ENCODE measurements at regions not wholly inside any gene's neighbourhood (a gene's known extent, or its start where the extent isn't known, plus 50 kb on each side); places are given as distances from the start of the nearest gene placed in this dataset.
"Not testable (repeated sequence)": the region's sequence is repeated elsewhere in the genome, so short reads cannot be mapped to it uniquely, and the experiment has no call there.

- CTCF ChIA-PET, result no interaction called here
Observed at GRCh38 chr1:4071653-4072052, 171.6 kb upstream of the C1orf174 start.

GRCh38 chr1:4072481-4073153 lies 172.5 kb upstream of the C1orf174 start:
- no peak for DNase-seq (ENCODE audit: extremely low spot score)
- TF ChIP-seq L3MBTL2 (conservative IDR thresholded peaks at IDR 0.05) (no peak), FOXA1 (IDR thresholded peaks at IDR 0.05) (no peak), ZNF384 (IDR thresholded peaks at IDR 0.05) (no peak), PKNOX1 (IDR thresholded peaks at IDR 0.05) (no peak), NFRKB (IDR thresholded peaks at IDR 0.05) (no peak)
- POLR2A ChIA-PET, result no interaction called here
- CTCF ChIA-PET, result no interaction called here

More at GRCh38 chr1:4071653-4072052, 171.6 kb upstream of the C1orf174 start:
- no peak for DNase-seq (ENCODE audit: extremely low spot score)
- POLR2A ChIA-PET, result no interaction called here
- TF ChIP-seq FOXM1 (IDR thresholded peaks at IDR 0.05; ENCODE audit: borderline replicate concordance), result no peak
- TF ChIP-seq L3MBTL2 (conservative IDR thresholded peaks at IDR 0.05), result no peak
- no peak for TF ChIP-seq ELF4 (IDR thresholded peaks at IDR 0.05)
- no peak for TF ChIP-seq SUZ12 (IDR thresholded peaks at IDR 0.05)
- TF ChIP-seq FOXA1 (IDR thresholded peaks at IDR 0.05), result no peak
- TF ChIP-seq NFRKB (IDR thresholded peaks at IDR 0.05), result no peak
- TF ChIP-seq CTBP1 (IDR thresholded peaks at IDR 0.05; ENCODE audit: borderline replicate concordance), result no peak
- TF ChIP-seq HDGF (IDR thresholded peaks at IDR 0.05; ENCODE audit: borderline replicate concordance), result no peak
- TF ChIP-seq BHLHE40 (IDR thresholded peaks at IDR 0.05; ENCODE audit: borderline replicate concordance), result no peak
- no peak for TF ChIP-seq PKNOX1 (IDR thresholded peaks at IDR 0.05)
- no peak for TF ChIP-seq ZNF384 (IDR thresholded peaks at IDR 0.05)

GRCh38 chr1:4075436-4076225 lies 175.6 kb upstream of the C1orf174 start:
- CTCF ChIA-PET, result no interaction called here
- POLR2A ChIA-PET, result no interaction called here
- no peak for DNase-seq (ENCODE audit: extremely low spot score)
- TF ChIP-seq L3MBTL2 (conservative IDR thresholded peaks at IDR 0.05) (no peak), SUZ12 (IDR thresholded peaks at IDR 0.05) (no peak), ARNT (IDR thresholded peaks at IDR 0.05) (no peak), SP1 (IDR thresholded peaks at IDR 0.05) (no peak), LEF1 (IDR thresholded peaks at IDR 0.05; ENCODE audit: borderline replicate concordance) (no peak), ZNF384 (IDR thresholded peaks at IDR 0.05) (no peak), FOXA1 (IDR thresholded peaks at IDR 0.05) (no peak), ELF4 (IDR thresholded peaks at IDR 0.05) (no peak), TARDBP (IDR thresholded peaks at IDR 0.05) (no peak), FOXK2 (IDR thresholded peaks at IDR 0.05) (no peak), NFRKB (IDR thresholded peaks at IDR 0.05) (no peak)

DNA sequence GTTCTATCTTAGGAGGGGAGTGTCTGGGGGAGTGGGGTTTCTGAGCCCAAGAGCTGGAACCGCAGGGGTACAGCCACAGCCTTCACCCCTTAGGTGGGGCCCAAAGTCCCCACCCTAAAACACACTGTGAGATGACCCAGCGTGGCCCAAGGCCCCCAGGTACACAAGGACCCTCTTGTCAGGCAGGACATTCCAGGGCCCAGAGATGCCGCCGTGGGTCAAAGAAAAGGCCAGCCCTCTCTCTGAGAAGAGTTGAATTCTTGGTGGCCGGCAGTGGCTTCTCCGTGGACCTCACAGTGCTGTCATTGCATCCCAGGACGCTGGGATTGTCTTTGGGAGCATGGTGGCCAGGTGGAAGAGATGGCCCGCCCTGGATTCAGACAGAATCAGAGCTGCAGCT lies 176.3 kb upstream of the C1orf174 start:
- TF ChIP-seq SUZ12 (IDR thresholded peaks at IDR 0.05) (no peak), SP1 (IDR thresholded peaks at IDR 0.05) (no peak), ZNF384 (IDR thresholded peaks at IDR 0.05) (no peak), L3MBTL2 (conservative IDR thresholded peaks at IDR 0.05) (no peak), FOXK2 (IDR thresholded peaks at IDR 0.05) (no peak)
- DNase-seq (ENCODE audit: extremely low spot score), result no peak
- ChIA-PET CTCF (no interaction called here), POLR2A (no interaction called here)

DNA sequence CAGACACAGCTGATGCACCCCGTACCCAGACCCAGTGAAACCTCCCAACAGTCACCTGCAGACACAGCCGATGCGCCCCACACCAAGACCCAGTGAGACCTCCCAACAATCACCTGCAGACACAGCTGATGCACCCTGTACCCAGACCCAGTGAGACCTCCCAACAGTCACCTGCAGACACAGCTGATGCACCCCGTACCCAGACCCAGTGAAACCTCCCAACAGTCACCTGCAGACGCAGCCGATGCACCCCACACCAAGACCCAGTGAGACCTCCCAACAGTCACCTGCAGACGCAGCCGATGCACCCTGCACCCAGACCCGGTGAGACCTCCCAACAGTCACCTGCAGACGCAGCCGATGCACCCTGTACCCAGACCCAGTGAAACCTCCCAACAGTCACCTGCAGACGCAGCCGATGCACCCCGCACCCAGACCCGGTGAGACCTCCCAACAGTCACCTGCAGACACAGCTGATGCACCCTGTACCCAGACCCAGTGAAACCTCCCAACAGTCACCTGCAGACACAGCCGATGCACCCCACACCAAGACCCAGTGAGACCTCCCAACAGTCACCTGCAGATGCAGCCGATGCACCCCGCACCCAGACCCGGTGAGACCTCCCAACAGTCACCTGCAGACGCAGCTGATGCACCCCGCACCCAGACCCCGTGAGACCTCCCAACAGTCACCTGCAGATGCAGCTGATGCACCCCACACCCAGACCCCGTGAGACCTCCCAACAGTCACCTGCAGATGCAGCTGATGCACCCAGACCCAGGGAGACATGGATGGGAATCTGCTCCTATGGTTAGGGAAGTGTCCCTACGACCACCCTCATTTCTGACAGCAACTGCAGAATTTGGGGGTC lies 178.3 kb upstream of the C1orf174 start:
- CTCF ChIA-PET; DNase-seq (ENCODE audit: extremely low spot score); POLR2A ChIA-PET: not testable (repeated sequence)

DNA sequence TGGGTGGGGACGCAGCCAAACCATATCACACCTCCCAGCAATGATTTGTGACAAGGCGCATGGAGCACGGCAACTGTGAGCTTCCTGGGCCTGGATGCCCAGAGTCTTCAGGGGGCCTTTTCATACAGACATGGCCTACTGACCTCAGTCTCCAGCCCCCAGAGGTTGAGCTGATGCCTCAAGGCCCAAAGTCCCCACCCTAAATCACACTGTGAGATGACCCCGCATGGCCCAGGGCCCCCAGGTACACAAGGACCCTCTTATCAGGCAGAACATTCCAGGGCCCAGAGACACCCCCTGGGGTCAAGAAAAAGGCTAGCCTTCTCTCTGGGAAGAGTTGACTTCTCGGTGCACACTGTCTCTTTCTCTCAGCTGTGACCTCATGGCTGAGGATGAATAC lies 179.7 kb upstream of the C1orf174 start:
- TF ChIP-seq SUZ12 (IDR thresholded peaks at IDR 0.05), result no peak
- no peak for TF ChIP-seq ARNT (IDR thresholded peaks at IDR 0.05)
- no peak for TF ChIP-seq FOXM1 (IDR thresholded peaks at IDR 0.05; ENCODE audit: borderline replicate concordance)
- no peak for TF ChIP-seq TARDBP (IDR thresholded peaks at IDR 0.05)
- TF ChIP-seq NFRKB (IDR thresholded peaks at IDR 0.05), result no peak
- TF ChIP-seq HDGF (IDR thresholded peaks at IDR 0.05; ENCODE audit: borderline replicate concordance), result no peak
- TF ChIP-seq SP1 (IDR thresholded peaks at IDR 0.05), result no peak
- TF ChIP-seq FOXA1 (IDR thresholded peaks at IDR 0.05), result no peak
- CTCF ChIA-PET, result no interaction called here
- DNase-seq (ENCODE audit: extremely low spot score), result no peak
- POLR2A ChIA-PET, result no interaction called here
